Neural crest cell (in vitro differentiated cells): ENCODE measurements at regions not wholly inside any gene's neighbourhood (a gene's known extent, or its start where the extent isn't known, plus 50 kb on each side); places are given as distances from the start of the nearest gene placed in this dataset.
"Not testable (repeated sequence)": the region's sequence is repeated elsewhere in the genome, so short reads cannot be mapped to it uniquely, and the experiment has no call there.

ENCODE experiments used
- DNase-seq: peaks from one replicate; pipeline ENCODE4 v3.0.0; 2021; ENCODE audit warnings: low read depth, mixed read lengths, low spot score
- H3K27ac Mint-ChIP-seq: one replicate; pipeline ENCODE4 v1.8.0; 2021; ENCODE audit warnings: mild to moderate bottlenecking, mixed read lengths; ENCODE audit not compliant: unreplicated experiment
- H3K27me3 Mint-ChIP-seq: 2 replicates; pipeline ENCODE4 v1.8.0; 2021; ENCODE audit warnings: low read depth, mild to moderate bottlenecking, mixed read lengths
- H3K36me3 Mint-ChIP-seq: 2 replicates; pipeline ENCODE4 v1.8.0; 2021; ENCODE audit warnings: low read depth, mild to moderate bottlenecking, mixed read lengths
- H3K4me1 Mint-ChIP-seq: 2 replicates; pipeline ENCODE4 v1.8.0; 2021; ENCODE audit warnings: mixed read lengths
- H3K4me3 Mint-ChIP-seq: one replicate; pipeline ENCODE4 v1.8.0; 2021; ENCODE audit warnings: mild to moderate bottlenecking, mixed read lengths
- H3K9me3 Mint-ChIP-seq: 2 replicates; pipeline ENCODE4 v1.8.0; 2021; ENCODE audit warnings: mixed read lengths
- CTCF ChIP-seq: fragments of 200-600 bp; sonication (generic); conservative IDR thresholded peaks from 2 replicates; pipeline ENCODE4 v1.5.0; 2021; ENCODE audit warnings: antibody characterized with exemption, mild to moderate bottlenecking

DNA sequence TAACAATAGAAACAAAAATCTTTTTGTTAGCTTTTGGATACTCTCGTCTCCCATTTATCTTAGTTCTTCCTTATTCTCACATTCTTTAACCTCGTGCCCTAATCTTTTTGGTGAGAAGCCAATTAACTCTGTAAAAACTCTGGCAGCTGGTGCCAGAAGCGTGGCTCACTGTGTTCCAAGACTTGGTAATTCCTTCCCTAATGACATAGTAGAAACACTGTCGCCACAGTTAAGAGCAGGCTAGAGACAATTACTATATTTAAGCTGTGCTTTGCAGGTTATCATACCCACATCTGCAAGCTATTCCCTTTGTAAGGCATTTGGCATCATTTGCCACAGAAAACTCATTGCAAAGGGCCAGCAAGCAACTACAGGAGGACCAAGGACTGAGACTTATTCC is 160.9 kb upstream of the PIK3R1 start:
- Mint-ChIP-seq H3K4me3 (no peak overlapping the region), H3K36me3 (peaks cover 4% of the 10 kb centered on the region), H3K27me3 (no peaks in the 10 kb centered on the region), H3K27ac (no peak overlapping the region), H3K9me3 (peaks cover 9% of the 10 kb centered on the region), H3K4me1 (peaks cover 9% of the 10 kb centered on the region)
- no peak for DNase-seq
- TF ChIP-seq CTCF, result no peak

DNA sequence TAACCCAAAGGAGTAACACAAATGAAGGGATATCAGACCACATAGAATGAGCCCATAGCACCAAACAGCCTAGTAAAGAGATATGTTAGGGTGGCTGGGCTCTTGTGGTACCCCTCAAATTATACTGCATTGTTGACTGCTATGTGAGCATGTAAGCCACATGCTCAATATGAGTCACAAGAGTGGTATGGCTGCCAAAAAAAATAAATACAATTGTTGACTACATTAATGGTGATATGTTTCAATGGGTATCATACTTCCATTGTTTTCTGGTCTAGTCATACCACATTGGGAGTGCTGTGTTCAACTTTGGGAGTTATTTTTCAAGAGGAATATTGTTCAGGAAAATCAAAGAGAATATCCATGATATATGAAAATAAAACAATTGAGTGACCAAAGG is 162.4 kb upstream of the PIK3R1 start:
- Mint-ChIP-seq H3K4me3 (no peak overlapping the region), H3K36me3 (peaks cover 5% of the 10 kb centered on the region), H3K27me3 (no peaks in the 10 kb centered on the region), H3K9me3 (peaks cover 14% of the 10 kb centered on the region), H3K27ac (no peak overlapping the region), H3K4me1 (peaks cover 9% of the 10 kb centered on the region)
- DNase-seq, result no peak
- TF ChIP-seq CTCF, result no peak

GRCh38 chr5:68049053-68049713 is 166.4 kb upstream of the PIK3R1 start:
- no peak overlapping the region for H3K27ac Mint-ChIP-seq
- no peaks in the 10 kb centered on the region for H3K4me1 Mint-ChIP-seq
- peaks cover 10% of the 10 kb centered on the region for H3K36me3 Mint-ChIP-seq
- H3K9me3 Mint-ChIP-seq, result peaks cover 17% of the 10 kb centered on the region
- no peak for DNase-seq
- no peak for TF ChIP-seq CTCF
- H3K4me3 Mint-ChIP-seq, result no peak overlapping the region
- no peaks in the 10 kb centered on the region for H3K27me3 Mint-ChIP-seq

- peaks cover 10% of the 10 kb centered on the region for H3K36me3 Mint-ChIP-seq
- no peak for TF ChIP-seq CTCF
- H3K4me1 Mint-ChIP-seq, result no peaks in the 10 kb centered on the region
- no peak overlapping the region for H3K4me3 Mint-ChIP-seq
- H3K27me3 Mint-ChIP-seq, result no peaks in the 10 kb centered on the region
- peaks cover 17% of the 10 kb centered on the region for H3K9me3 Mint-ChIP-seq
- H3K27ac Mint-ChIP-seq, result no peak overlapping the region
- DNase-seq, result no peak
Observed at GRCh38 chr5:68048516-68048915, 167.0 kb upstream of the PIK3R1 start.

DNA sequence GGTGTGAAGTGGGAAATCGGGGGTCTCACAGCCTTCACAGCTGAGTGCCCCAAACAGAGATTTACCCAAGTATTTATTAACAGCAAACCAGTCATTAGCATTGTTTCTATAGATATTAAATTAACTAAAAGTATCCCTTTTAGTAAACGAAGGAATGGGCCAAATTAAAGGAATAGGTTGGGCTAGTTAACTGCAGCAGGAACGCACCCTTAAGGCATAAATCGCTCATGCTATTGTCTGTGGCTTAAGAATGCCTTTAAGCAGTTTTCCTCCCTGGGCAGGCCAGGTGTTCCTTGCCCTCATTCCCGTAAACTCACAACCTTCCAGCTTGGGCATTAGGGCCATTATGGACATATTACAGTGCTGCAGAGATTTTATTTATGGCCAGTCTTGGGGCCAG is 167.5 kb upstream of the PIK3R1 start:
- not testable (repeated sequence) for DNase-seq, H3K4me1 Mint-ChIP-seq, H3K27ac Mint-ChIP-seq, H3K4me3 Mint-ChIP-seq, H3K36me3 Mint-ChIP-seq, H3K27me3 Mint-ChIP-seq
- peaks cover 17% of the 10 kb centered on the region for H3K9me3 Mint-ChIP-seq

DNA sequence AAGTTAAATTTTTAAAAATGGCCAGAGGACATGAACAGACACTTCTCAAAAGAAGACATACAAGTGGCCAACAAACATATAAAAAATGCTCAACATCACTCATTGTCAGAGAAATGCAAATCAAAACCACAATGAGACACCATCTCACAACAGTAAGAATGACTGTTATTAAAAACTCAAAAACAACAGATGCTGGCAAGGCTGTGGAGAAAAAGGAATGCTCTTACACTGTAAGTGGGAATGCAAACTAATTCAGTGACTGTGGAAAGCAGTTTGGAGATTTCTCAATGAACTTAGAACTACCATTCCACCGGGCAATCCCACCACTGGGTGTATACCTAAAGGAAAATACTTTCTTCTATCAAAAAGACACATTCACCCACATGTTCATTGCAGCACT is 168.5 kb upstream of the PIK3R1 start:
- H3K27me3 Mint-ChIP-seq, result no peaks in the 10 kb centered on the region
- DNase-seq, result no peak
- H3K27ac Mint-ChIP-seq, result no peak overlapping the region
- H3K4me1 Mint-ChIP-seq, result no peaks in the 10 kb centered on the region
- H3K9me3 Mint-ChIP-seq, result peaks cover 12% of the 10 kb centered on the region
- no peak overlapping the region for H3K4me3 Mint-ChIP-seq
- peaks cover 10% of the 10 kb centered on the region for H3K36me3 Mint-ChIP-seq
- no peak for TF ChIP-seq CTCF
